GM12878 (cell line): ENCODE measurements at regions not wholly inside any gene's neighbourhood (a gene's known extent, or its start where the extent isn't known, plus 50 kb on each side); places are given as distances from the start of the nearest gene placed in this dataset.

Source experiments
- ATAC-seq: fragments of 200-7000 bp; cut with Tn5 transposase; 3 replicates; pipeline ENCODE4 v1.9.1; 2020; ENCODE audit warnings: mild to moderate bottlenecking, moderate library complexity
- BruUV-seq: library from RNA; stranded (reverse); fragments of 400-500 nt; replicated peaks from 2 replicates; lab custom pipeline; 2021; lab: Mats Ljungman, UMichigan
- CTCF ChIA-PET: fragments of 300-600 bp; sonication (Branson Sonifier 250); formaldehyde crosslinking; extraction: SDS; loops from one replicate; lab custom pipeline; 2021; ENCODE audit warnings: inconsistent platforms; lab: Yijun Ruan, JAX
- POLR2A ChIA-PET: fragments of 350-600 bp; formaldehyde crosslinking; extraction: SDS; loops from one replicate; lab custom pipeline; 2021; ENCODE audit warnings: inconsistent platforms; lab: Charles Lee
- RAD21 ChIA-PET: fragments of 300-600 bp; sonication (Branson Sonifier 250); formaldehyde crosslinking; loops from one replicate; lab custom pipeline; 2023; ENCODE audit warnings: antibody characterized with exemption; ENCODE audit not compliant: unreplicated experiment; lab: Charles Lee
- SMC1A ChIA-PET: fragments of 300-600 bp; sonication (Branson Sonifier 250); formaldehyde crosslinking; loops from one replicate; lab custom pipeline; 2023; ENCODE audit not compliant: unreplicated experiment, uncharacterized antibody; lab: Charles Lee
- DNase-seq: peaks from one replicate; pipeline ENCODE4 v3.0.0-alpha.2; 2011; ENCODE audit warnings: low read depth, low spot score
- FAIRE-seq: peaks from 3 replicates; lab custom pipeline; 2011; peaks lifted over from hg19 to GRCh38; lab: Jason Lieb, UNC
- H2AFZ ChIP-seq: 2 replicates; pipeline ENCODE4 v1.6.0; 2011; ENCODE audit warnings: low read depth, low read length, control low read depth; ENCODE audit not compliant: control insufficient read depth
- H3K27ac ChIP-seq: 2 replicates; pipeline ENCODE4 v1.5.1; 2011; ENCODE audit warnings: control low read depth; ENCODE audit not compliant: control insufficient read depth, insufficient read depth
- H3K27me3 ChIP-seq, 2 experiments: replicated peaks in 1 of 2; 2 replicates each; pipeline versions ENCODE4 v1.6.0 to v1.6.1; 2011; ENCODE audit warnings: low read length in 1 of 2; ENCODE audit not compliant: control insufficient read depth in 2 of 2, insufficient read depth in 2 of 2
- H3K36me3 ChIP-seq, 2 experiments: 2 replicates each; pipeline ENCODE4 v1.5.1; 2011; ENCODE audit warnings: low read length in 1 of 2; ENCODE audit not compliant: control insufficient read depth in 2 of 2, insufficient read depth in 2 of 2
- H3K4me1 ChIP-seq: 2 replicates; pipeline ENCODE4 v1.6.1; 2011; ENCODE audit warnings: mild to moderate bottlenecking, low read length, moderate library complexity, mixed read lengths; ENCODE audit not compliant: control insufficient read depth, insufficient read depth
- H3K4me2 ChIP-seq: 2 replicates; pipeline ENCODE4 v1.6.0; 2011; ENCODE audit warnings: control low read depth; ENCODE audit not compliant: control insufficient read depth, insufficient read depth
- H3K4me3 ChIP-seq: fragments of 200-600 bp; sonication (generic); 2 replicates; pipeline ENCODE4 v1.5.1; 2016
- H3K79me2 ChIP-seq: 2 replicates; pipeline ENCODE4 v1.6.0; 2011; ENCODE audit warnings: low read length; ENCODE audit not compliant: control insufficient read depth, insufficient read depth
- H3K9ac ChIP-seq: 2 replicates; pipeline ENCODE4 v1.8.0; 2011; ENCODE audit warnings: low read length, control low read depth, mixed read lengths; ENCODE audit not compliant: control insufficient read depth, insufficient read depth
- H3K9me3 ChIP-seq: replicated peaks from 3 replicates; pipeline ENCODE4 v1.5.1; 2011; ENCODE audit warnings: mild to moderate bottlenecking, low read length; ENCODE audit not compliant: control insufficient read depth, insufficient read depth
- H4K20me1 ChIP-seq: 2 replicates; pipeline ENCODE4 v1.6.0; 2011; ENCODE audit not compliant: control insufficient read depth, insufficient read depth
- ATF7 ChIP-seq: fragments of 450-650 bp; IDR thresholded peaks from 2 replicates; pipeline ENCODE4 v1.6.1; 2016; ENCODE audit warnings: low read depth, mild to moderate bottlenecking
- CHD1 ChIP-seq: IDR thresholded peaks from 2 replicates; pipeline ENCODE4 v1.6.1; 2012; ENCODE audit warnings: low read depth, low read length, improper control_type of control experiment
- CREB1 ChIP-seq: IDR thresholded peaks from 2 replicates; pipeline ENCODE4 v1.6.1; 2012; ENCODE audit warnings: low read depth, mild to moderate bottlenecking, inconsistent platforms
- CTCF ChIP-seq, 3 experiments: IDR thresholded peaks in 2 of 3; conservative IDR thresholded peaks in 1 of 3; 2 replicates each; pipeline ENCODE4 v1.5.1; 2011; ENCODE audit warnings: low read depth in 3 of 3, low read length in 3 of 3, mild to moderate bottlenecking in 3 of 3, control low read depth in 2 of 3, moderate library complexity in 2 of 3, inconsistent platforms in 1 of 3, mixed read lengths in 1 of 3; ENCODE audit not compliant: control insufficient read depth in 2 of 3, insufficient read depth in 1 of 3; ENCODE audit errors: extremely low read depth in 1 of 3
- ETV6 ChIP-seq, 2 experiments: fragments of 450-650 bp in 1 of 2; IDR thresholded peaks in 1 of 2; conservative IDR thresholded peaks in 1 of 2; 2 replicates each; pipeline ENCODE4 v1.6.1; 2014; ENCODE audit warnings: antibody characterized with exemption in 1 of 2, borderline replicate concordance in 1 of 2, low read depth in 1 of 2, mild to moderate bottlenecking in 1 of 2, moderate library complexity in 1 of 2
- NR2F1 ChIP-seq: fragments of 450-650 bp; conservative IDR thresholded peaks from 2 replicates; pipeline ENCODE4 v1.6.1; 2017; ENCODE audit warnings: mild to moderate bottlenecking
- PML ChIP-seq: IDR thresholded peaks from 2 replicates; pipeline ENCODE4 v1.6.1; 2012; ENCODE audit warnings: low read length, inconsistent platforms
- SREBF1 ChIP-seq: IDR thresholded peaks from 2 replicates; pipeline ENCODE4 v1.6.1; 2012; ENCODE audit warnings: mild to moderate bottlenecking, low read length
- TBL1XR1 ChIP-seq: IDR thresholded peaks from 2 replicates; pipeline ENCODE4 v1.6.1; 2012; ENCODE audit warnings: low read depth, low read length, improper control_type of control experiment
- ZBTB40 ChIP-seq: fragments of 450-650 bp; IDR thresholded peaks from 2 replicates; pipeline ENCODE4 v1.6.1; 2016; ENCODE audit warnings: mild to moderate bottlenecking, moderate library complexity, borderline replicate concordance
- WGBS: methylation state at CpG from one replicate; pipeline ENCODE4 v1.1.6; 2016; ENCODE audit warnings: low lambda C conversion rate; ENCODE audit not compliant: insufficient replicate concordance, insufficient coverage; ENCODE audit errors: missing lambda C conversion rate; 5-methylcytosine and 5-hydroxymethylcytosine counted together
- in situ Hi-C: fragments of 300-500 bp; cut with MboI; formaldehyde crosslinking; loops from 9 replicates; pipeline ENCODE4 v1.14.3; 2018; ENCODE audit warnings: mixed read lengths
- intact Hi-C: fragments of 100-400 bp; cut with micrococcal nuclease; formaldehyde crosslinking; loops from one replicate; pipeline ENCODE4 v1.14.2; 2022; ENCODE audit not compliant: unreplicated experiment

- SMC1A ChIA-PET: no interaction called here
- BruUV-seq: no TSS peak
These were observed 144.6 kb upstream of the ZNF521 start for GRCh38 chr18:25496544-25496943.

More at GRCh38 chr18:25496544-25496943, 144.6 kb upstream of the ZNF521 start:
- Histone ChIP-seq H3K9ac (no peak overlapping the region), H3K4me2 (no peak overlapping the region), H3K4me1 (no peaks in the 10 kb centered on the region), H2AFZ (no peak overlapping the region), H3K27me3 (no peaks in the 10 kb centered on the region), H4K20me1 (no peaks in the 10 kb centered on the region), H3K36me3 (no peaks in the 10 kb centered on the region), H3K79me2 (no peaks in the 10 kb centered on the region), H3K27ac (no peak overlapping the region), H3K4me3 (no peak overlapping the region), H3K9me3 (no peaks in the 10 kb centered on the region)
- CTCF ChIA-PET: no interaction called here
- FAIRE-seq: no peak
- POLR2A ChIA-PET: no interaction called here
- no peak for DNase-seq
- TF ChIP-seq ATF7: no peak
- TF ChIP-seq TBL1XR1: no peak
- TF ChIP-seq SREBF1: no peak
- no peak for TF ChIP-seq PML
- no peak for TF ChIP-seq CREB1
- no peak for TF ChIP-seq CTCF (IDR thresholded peaks at IDR 0.05 in 2 of 3, conservative IDR thresholded peaks at IDR 0.05 in 1 of 3; ENCODE audit: control insufficient read depth in 2 of 3, extremely low read depth in 1 of 3, insufficient read depth in 1 of 3, low read depth in 3 of 3, low read length in 3 of 3)
- no peak for TF ChIP-seq ZBTB40
- TF ChIP-seq NR2F1: no peak
- no peak for TF ChIP-seq CHD1
- no peak for TF ChIP-seq ETV6 (conservative IDR thresholded peaks at IDR 0.05 in 1 of 2, IDR thresholded peaks at IDR 0.05 in 1 of 2; ENCODE audit: borderline replicate concordance in 1 of 2, low read depth in 1 of 2)
- intact Hi-C loops (no loop called here), in situ Hi-C loops (no loop called here)
- WGBS: 0% methylated on average over 2 of the region's 2 CpGs
- ATAC-seq: no peak
- RAD21 ChIA-PET: no interaction called here
